ENCODE measurements at regions not wholly inside any gene's neighbourhood (a gene's known extent, or its start where the extent isn't known, plus 50 kb on each side); places are given as distances from the start of the nearest gene placed in this dataset.
"Not testable (repeated sequence)": the region's sequence is repeated elsewhere in the genome, so short reads cannot be mapped to it uniquely, and the experiment has no call there.

GRCh38 chr3:104070906-104071305, 1295.8 kb upstream of the ALCAM start:
- Histone ChIP-seq H3K4me3 (ENCODE audit: insufficient read length, low read depth) (no peak overlapping the region), H3K4me1 (ENCODE audit: insufficient read depth, insufficient read length) (no peaks in the 10 kb centered on the region), H3K9ac (ENCODE audit: insufficient read length, low read depth) (no peak overlapping the region), H3K27me3 (ENCODE audit: insufficient read depth, insufficient read length) (no peaks in the 10 kb centered on the region), H3K9me3 (ENCODE audit: insufficient read depth, low read length) (peaks cover 3% of the 10 kb centered on the region; the same call in 1 of the 2 replicates), H3K36me3 (ENCODE audit: insufficient read depth, insufficient read length, low read length) (no peaks in the 10 kb centered on the region)
- DNase-seq (ENCODE audit: low read depth, low spot score), result no peak
- TF ChIP-seq YY1 (IDR thresholded peaks at IDR 0.05; ENCODE audit: insufficient read depth, insufficient read length) (no peak), SUZ12 (IDR thresholded peaks at IDR 0.05; ENCODE audit: extremely low read depth, insufficient read depth, insufficient read length) (no peak), ZNF274 (IDR thresholded peaks at IDR 0.05; ENCODE audit: low read depth, low read length) (no peak)

- H3K36me3 ChIP-seq (ENCODE audit: insufficient read depth, insufficient read length, low read length), result no peaks in the 10 kb centered on the region
- H3K4me3 ChIP-seq (ENCODE audit: insufficient read length, low read depth), result no peak overlapping the region
- TF ChIP-seq SUZ12 (IDR thresholded peaks at IDR 0.05; ENCODE audit: extremely low read depth, insufficient read depth, insufficient read length) (no peak), YY1 (IDR thresholded peaks at IDR 0.05; ENCODE audit: insufficient read depth, insufficient read length) (no peak), ZNF274 (IDR thresholded peaks at IDR 0.05; ENCODE audit: low read depth, low read length) (no peak)
- H3K4me1 ChIP-seq (ENCODE audit: insufficient read depth, insufficient read length), result no peaks in the 10 kb centered on the region
- no peaks in the 10 kb centered on the region for H3K27me3 ChIP-seq (ENCODE audit: insufficient read depth, insufficient read length)
- H3K9ac ChIP-seq (ENCODE audit: insufficient read length, low read depth), result no peak overlapping the region
- no peak for DNase-seq (ENCODE audit: low read depth, low spot score)
- no peaks in the 10 kb centered on the region for H3K9me3 ChIP-seq (ENCODE audit: insufficient read depth, low read length)
These were observed 1286.6 kb upstream of the ALCAM start for GRCh38 chr3:104080088-104080626.

DNA sequence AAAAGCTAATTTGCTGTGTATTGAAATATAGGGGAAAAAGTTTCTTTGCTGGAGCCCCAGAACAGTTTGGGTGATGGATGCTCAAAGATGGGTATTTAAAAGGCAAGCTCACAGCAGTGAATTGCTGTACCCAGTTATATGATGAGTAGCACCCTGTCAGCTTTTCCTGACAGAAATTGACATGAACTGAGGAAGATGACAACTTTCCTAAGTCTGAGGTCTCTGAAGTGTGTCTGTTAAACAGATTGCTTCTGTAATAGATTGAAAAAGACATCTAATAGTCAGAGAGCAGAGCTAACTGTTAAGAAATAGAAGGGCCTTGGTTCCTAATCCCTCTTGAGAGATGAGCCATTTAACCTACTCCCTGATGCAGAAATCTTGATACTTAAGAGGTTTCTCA, 1278.0 kb upstream of the ALCAM start:
- no peaks in the 10 kb centered on the region for H3K27me3 ChIP-seq (ENCODE audit: insufficient read depth, insufficient read length)
- no peaks in the 10 kb centered on the region for H3K36me3 ChIP-seq (ENCODE audit: insufficient read depth, insufficient read length, low read length)
- H3K4me3 ChIP-seq (ENCODE audit: insufficient read length, low read depth), result no peak overlapping the region
- no peak for TF ChIP-seq SUZ12 (IDR thresholded peaks at IDR 0.05; ENCODE audit: extremely low read depth, insufficient read depth, insufficient read length)
- TF ChIP-seq YY1 (IDR thresholded peaks at IDR 0.05; ENCODE audit: insufficient read depth, insufficient read length), result no peak
- no peak for TF ChIP-seq ZNF274 (IDR thresholded peaks at IDR 0.05; ENCODE audit: low read depth, low read length)
- no peaks in the 10 kb centered on the region for H3K4me1 ChIP-seq (ENCODE audit: insufficient read depth, insufficient read length)
- peaks cover 16% of the 10 kb centered on the region for H3K9me3 ChIP-seq (ENCODE audit: insufficient read depth, low read length)
- no peak overlapping the region for H3K9ac ChIP-seq (ENCODE audit: insufficient read length, low read depth)
- no peak for DNase-seq (ENCODE audit: low read depth, low spot score)

DNA sequence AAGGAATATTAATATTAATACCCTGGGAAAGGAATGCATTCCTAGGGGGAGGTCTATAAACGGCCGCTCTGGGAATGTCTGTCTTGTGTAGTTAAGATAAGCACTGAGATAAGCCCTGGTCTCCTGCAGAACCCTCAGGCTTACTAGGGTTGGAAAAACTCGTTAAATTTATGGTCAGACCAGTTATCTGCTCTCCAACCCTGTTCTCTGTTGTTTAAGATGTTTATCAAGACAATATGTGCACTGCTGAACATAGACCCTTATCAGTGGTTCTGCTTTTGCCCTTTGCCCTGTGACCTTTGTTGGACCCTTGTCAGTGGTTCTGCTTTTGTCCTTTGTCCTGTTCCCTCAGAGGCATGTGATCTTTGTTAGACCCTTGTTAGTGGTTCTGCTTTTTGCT, 1276.7 kb upstream of the ALCAM start:
- not testable (repeated sequence) for H3K36me3 ChIP-seq (ENCODE audit: insufficient read depth, insufficient read length, low read length); H3K27me3 ChIP-seq (ENCODE audit: insufficient read depth, insufficient read length); H3K4me3 ChIP-seq (ENCODE audit: insufficient read length, low read depth); DNase-seq (ENCODE audit: low read depth, low spot score); H3K9ac ChIP-seq (ENCODE audit: insufficient read length, low read depth); H3K4me1 ChIP-seq (ENCODE audit: insufficient read depth, insufficient read length)
- H3K9me3 ChIP-seq (ENCODE audit: insufficient read depth, low read length), result peaks cover 16% of the 10 kb centered on the region

- H3K36me3 ChIP-seq (ENCODE audit: insufficient read depth, insufficient read length, low read length), result no peaks in the 10 kb centered on the region
- H3K4me1 ChIP-seq (ENCODE audit: insufficient read depth, insufficient read length), result no peaks in the 10 kb centered on the region
- no peaks in the 10 kb centered on the region; the same call in 1 of the 2 replicates for H3K9me3 ChIP-seq (ENCODE audit: insufficient read depth, low read length)
- H3K4me3 ChIP-seq (ENCODE audit: insufficient read length, low read depth), result no peak overlapping the region
- H3K9ac ChIP-seq (ENCODE audit: insufficient read length, low read depth), result no peak overlapping the region
- no peak for DNase-seq (ENCODE audit: low read depth, low spot score)
- TF ChIP-seq ZNF274 (IDR thresholded peaks at IDR 0.05; ENCODE audit: low read depth, low read length) (no peak), YY1 (IDR thresholded peaks at IDR 0.05; ENCODE audit: insufficient read depth, insufficient read length) (no peak)
- H3K27me3 ChIP-seq (ENCODE audit: insufficient read depth, insufficient read length), result no peaks in the 10 kb centered on the region
These were observed 1265.0 kb upstream of the ALCAM start for GRCh38 chr3:104101736-104102135.

- no peaks in the 10 kb centered on the region; the same call in 1 of the 2 replicates for H3K9me3 ChIP-seq (ENCODE audit: insufficient read depth, low read length)
- H3K9ac ChIP-seq (ENCODE audit: insufficient read length, low read depth), result no peak overlapping the region
- no peaks in the 10 kb centered on the region for H3K27me3 ChIP-seq (ENCODE audit: insufficient read depth, insufficient read length)
- DNase-seq (ENCODE audit: low read depth, low spot score), result peak; percentile 39
- no peaks in the 10 kb centered on the region for H3K36me3 ChIP-seq (ENCODE audit: insufficient read depth, insufficient read length, low read length)
- H3K4me3 ChIP-seq (ENCODE audit: insufficient read length, low read depth), result no peak overlapping the region
- H3K4me1 ChIP-seq (ENCODE audit: insufficient read depth, insufficient read length), result no peaks in the 10 kb centered on the region
- no peak for TF ChIP-seq ZNF274 (IDR thresholded peaks at IDR 0.05; ENCODE audit: low read depth, low read length)
- TF ChIP-seq YY1 (IDR thresholded peaks at IDR 0.05; ENCODE audit: insufficient read depth, insufficient read length), result no peak
- no peak for TF ChIP-seq SUZ12 (IDR thresholded peaks at IDR 0.05; ENCODE audit: extremely low read depth, insufficient read depth, insufficient read length)
These were observed 1264.3 kb upstream of the ALCAM start for GRCh38 chr3:104102386-104102785.

DNA sequence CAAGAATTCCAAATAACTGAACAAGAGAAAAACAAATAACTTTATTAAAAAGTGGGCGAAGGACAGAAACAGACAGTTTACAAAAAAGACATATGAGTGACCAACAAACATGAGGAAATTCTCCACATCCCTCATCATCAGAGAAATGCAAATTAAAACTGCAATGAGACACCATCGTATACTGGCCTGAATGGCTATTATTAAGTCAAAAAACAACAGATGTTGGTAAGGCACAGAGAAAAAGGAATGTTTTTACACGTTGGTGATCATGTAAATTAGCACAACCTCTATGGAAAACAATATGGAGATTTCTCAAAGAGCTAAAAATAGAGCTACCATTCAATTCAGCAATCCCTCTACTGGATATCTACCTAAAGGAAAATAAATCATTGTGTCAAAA, 1260.4 kb upstream of the ALCAM start:
- Histone ChIP-seq H3K9ac (ENCODE audit: insufficient read length, low read depth) (no peak overlapping the region), H3K27me3 (ENCODE audit: insufficient read depth, insufficient read length) (no peaks in the 10 kb centered on the region), H3K4me1 (ENCODE audit: insufficient read depth, insufficient read length) (no peaks in the 10 kb centered on the region), H3K9me3 (ENCODE audit: insufficient read depth, low read length) (no peaks in the 10 kb centered on the region; the same call in 1 of the 2 replicates), H3K36me3 (ENCODE audit: insufficient read depth, insufficient read length, low read length) (no peaks in the 10 kb centered on the region), H3K4me3 (ENCODE audit: insufficient read length, low read depth) (no peak overlapping the region)
- TF ChIP-seq YY1 (IDR thresholded peaks at IDR 0.05; ENCODE audit: insufficient read depth, insufficient read length), result no peak
- no peak for TF ChIP-seq ZNF274 (IDR thresholded peaks at IDR 0.05; ENCODE audit: low read depth, low read length)
- no peak for TF ChIP-seq SUZ12 (IDR thresholded peaks at IDR 0.05; ENCODE audit: extremely low read depth, insufficient read depth, insufficient read length)
- DNase-seq (ENCODE audit: low read depth, low spot score), result no peak

GRCh38 chr3:104108522-104108921, 1258.2 kb upstream of the ALCAM start:
- no peaks in the 10 kb centered on the region for H3K27me3 ChIP-seq (ENCODE audit: insufficient read depth, insufficient read length)
- no peaks in the 10 kb centered on the region; the same call in 1 of the 2 replicates for H3K9me3 ChIP-seq (ENCODE audit: insufficient read depth, low read length)
- no peak overlapping the region for H3K9ac ChIP-seq (ENCODE audit: insufficient read length, low read depth)
- no peaks in the 10 kb centered on the region for H3K36me3 ChIP-seq (ENCODE audit: insufficient read depth, insufficient read length, low read length)
- no peak for DNase-seq (ENCODE audit: low read depth, low spot score)
- no peak overlapping the region for H3K4me3 ChIP-seq (ENCODE audit: insufficient read length, low read depth)
- TF ChIP-seq YY1 (IDR thresholded peaks at IDR 0.05; ENCODE audit: insufficient read depth, insufficient read length) (no peak), ZNF274 (IDR thresholded peaks at IDR 0.05; ENCODE audit: low read depth, low read length) (no peak), SUZ12 (IDR thresholded peaks at IDR 0.05; ENCODE audit: extremely low read depth, insufficient read depth, insufficient read length) (no peak)
- H3K4me1 ChIP-seq (ENCODE audit: insufficient read depth, insufficient read length), result no peaks in the 10 kb centered on the region
